ENCODE measurements at regions not wholly inside any gene's neighbourhood (a gene's known extent, or its start where the extent isn't known, plus 50 kb on each side); places are given as distances from the start of the nearest gene placed in this dataset.

DNA sequence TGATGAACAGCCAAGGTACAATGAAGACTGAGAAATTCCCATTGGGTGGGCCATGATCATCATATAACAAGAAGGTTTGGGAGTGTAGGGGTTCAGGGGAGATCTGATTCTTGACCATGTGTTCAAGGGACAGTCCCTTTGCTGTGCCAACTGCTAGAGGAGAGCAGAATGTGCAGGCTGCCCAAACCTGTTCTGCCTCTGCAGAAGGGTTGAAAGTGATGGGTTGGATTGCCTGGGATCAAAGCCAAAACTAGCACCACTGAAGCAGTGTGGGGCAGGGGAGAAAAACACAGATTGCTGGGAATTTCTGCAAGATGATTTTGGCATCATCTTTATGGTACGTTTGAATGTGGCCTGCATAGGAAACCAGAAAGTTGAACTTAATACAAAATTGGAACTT lies 303.9 kb downstream of the OTUD1 start:
- Histone ChIP-seq H3K79me2 (ENCODE audit: control insufficient read depth in 1 of 2, insufficient read depth in 2 of 2, low read length in 2 of 2) (no peaks in the 10 kb centered on the region), H2BK5ac (ENCODE audit: low read depth, low read length) (no peak overlapping the region), H3K4me1 (replicated peaks in 1 of 4; ENCODE audit: control insufficient read depth in 3 of 4, insufficient read depth in 4 of 4, low read length in 3 of 4) (no peaks in the 10 kb centered on the region), H2BK15ac (ENCODE audit: low read length) (no peak overlapping the region), H3K27me3 (replicated peaks in 1 of 4; ENCODE audit: control insufficient read depth in 3 of 4, extremely low read depth in 1 of 4, insufficient read depth in 3 of 4, low read length in 3 of 4) (no peaks in the 10 kb centered on the region), H4K5ac (ENCODE audit: insufficient read length, low read depth, low read length) (no peak overlapping the region), H3K4me3 (ENCODE audit: extremely low read depth in 1 of 4, insufficient read depth in 2 of 4, low read depth in 3 of 4, low read length in 4 of 4) (no peak overlapping the region), H4K91ac (replicated peaks; ENCODE audit: insufficient read length, low read length) (no peak overlapping the region), H3K9ac (replicated peaks in 1 of 4; ENCODE audit: extremely low read depth in 1 of 4, low read depth in 3 of 4, low read length in 3 of 4) (no peak overlapping the region), H2BK12ac (ENCODE audit: low read depth, low read length) (no peak overlapping the region), H3K4ac (replicated peaks; ENCODE audit: insufficient read length, low read depth, low read length) (no peak overlapping the region), H3K79me1 (ENCODE audit: low read depth, low read length) (no peaks in the 10 kb centered on the region), H4K20me1 (replicated peaks in 1 of 2; ENCODE audit: control insufficient read depth in 1 of 2, insufficient read depth in 2 of 2, low read length in 2 of 2) (no peaks in the 10 kb centered on the region), H4K8ac (ENCODE audit: extremely low read depth, insufficient read depth, low read length) (no peak overlapping the region), H2BK120ac (replicated peaks; ENCODE audit: low read depth, low read length) (no peak overlapping the region), H3K4me2 (ENCODE audit: insufficient read depth in 1 of 2, low read depth in 2 of 2, low read length in 2 of 2) (no peak overlapping the region), H3K9me3 (ENCODE audit: insufficient read depth in 2 of 2, low read depth in 1 of 2, low read length in 1 of 2) (no peaks in the 10 kb centered on the region), H3K18ac (ENCODE audit: extremely low read depth, low read length) (no peak overlapping the region), H2BK20ac (ENCODE audit: low read length) (no peak overlapping the region), H2AFZ (ENCODE audit: low read length) (no peak overlapping the region), H3K36me3 (ENCODE audit: control insufficient read depth in 2 of 4, insufficient read depth in 4 of 4, low read length in 3 of 4) (no peaks in the 10 kb centered on the region), H3K23me2 (ENCODE audit: low read depth, low read length) (no peaks in the 10 kb centered on the region), H3K56ac (replicated peaks; ENCODE audit: insufficient read length, low read depth, low read length) (no peak overlapping the region), H2AK5ac (ENCODE audit: low read depth, low read length) (no peak overlapping the region), H3K23ac (ENCODE audit: insufficient read length) (no peak overlapping the region), H3K27ac (ENCODE audit: low read depth, low read length) (no peak overlapping the region), H3K14ac (ENCODE audit: insufficient read length) (no peak overlapping the region)
- DNase-seq (ENCODE audit: low read depth in 1 of 2, low spot score in 2 of 2) (no peak), FAIRE-seq (no peak)
- POLR2A ChIA-PET (ENCODE audit: partially characterized antibody), result no interaction called here
- 73% methylated on average over 1 of the region's 1 CpG; no CpG with 5 or more reads in 1 of the 2 experiments for WGBS, 2 experiments (ENCODE audit: extremely low coverage in 1 of 2, insufficient coverage in 1 of 2, insufficient read length in 1 of 2, insufficient replicate concordance in 2 of 2, low coverage in 1 of 2, low lambda C conversion rate in 2 of 2, missing lambda C conversion rate in 1 of 2)
- CTCF ChIA-PET (ENCODE audit: partially characterized antibody), result no interaction called here
- TF ChIP-seq CTBP2 (IDR thresholded peaks at IDR 0.05; ENCODE audit: borderline replicate concordance, insufficient read depth, insufficient read length, low read length) (no peak), BACH1 (IDR thresholded peaks at IDR 0.05; ENCODE audit: low read length) (no peak), SAP30 (IDR thresholded peaks at IDR 0.05; ENCODE audit: insufficient read depth, insufficient replicate concordance, low read length) (no peak), CBX8 (IDR thresholded peaks at IDR 0.05; ENCODE audit: borderline replicate concordance, low read depth, low read length) (no peak), CHD2 (IDR thresholded peaks at IDR 0.05; ENCODE audit: low read length) (no peak), GTF2F1 (IDR thresholded peaks at IDR 0.05; ENCODE audit: borderline replicate concordance, low read depth, low read length) (no peak), SRF (IDR thresholded peaks at IDR 0.05; ENCODE audit: low read depth, low read length) (no peak), CBX5 (IDR thresholded peaks at IDR 0.05; ENCODE audit: low read depth, low read length) (no peak), RNF2 (IDR thresholded peaks at IDR 0.05; ENCODE audit: borderline replicate concordance, low read depth, low read length, missing control alignments, poor library complexity, severe bottlenecking) (no peak), KDM5A (IDR thresholded peaks at IDR 0.05; ENCODE audit: low read length) (no peak), HDAC6 (IDR thresholded peaks at IDR 0.05; ENCODE audit: low read depth, low read length) (no peak), TCF12 (IDR thresholded peaks at IDR 0.05; ENCODE audit: low read depth, low read length) (no peak), EGR1 (IDR thresholded peaks at IDR 0.05; ENCODE audit: borderline replicate concordance, low read depth, low read length) (no peak)
- TF ChIP-seq, protein P1, sequence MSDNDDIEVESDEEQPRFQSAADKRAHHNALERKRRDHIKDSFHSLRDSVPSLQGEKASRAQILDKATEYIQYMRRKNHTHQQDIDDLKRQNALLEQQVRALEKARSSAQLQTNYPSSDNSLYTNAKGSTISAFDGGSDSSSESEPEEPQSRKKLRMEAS (IDR thresholded peaks at IDR 0.05), result no peak
- TF ChIP-seq, protein P2, sequence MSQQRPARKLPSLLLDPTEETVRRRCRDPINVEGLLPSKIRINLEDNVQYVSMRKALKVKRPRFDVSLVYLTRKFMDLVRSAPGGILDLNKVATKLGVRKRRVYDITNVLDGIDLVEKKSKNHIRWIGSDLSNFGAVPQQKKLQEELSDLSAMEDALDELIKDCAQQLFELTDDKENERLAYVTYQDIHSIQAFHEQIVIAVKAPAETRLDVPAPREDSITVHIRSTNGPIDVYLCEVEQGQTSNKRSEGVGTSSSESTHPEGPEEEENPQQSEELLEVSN (IDR thresholded peaks at IDR 0.05), result no peak
